GM18505 (cell line): ENCODE measurements at regions not wholly inside any gene's neighbourhood (a gene's known extent, or its start where the extent isn't known, plus 50 kb on each side); places are given as distances from the start of the nearest gene placed in this dataset.

Source experiments
- ATAC-seq: cut with Tn5 transposase; IDR thresholded peaks from one replicate; pipeline ENCODE4 v1.9.1; 2021; ENCODE audit not compliant: unreplicated experiment
- POLR2A ChIP-seq: IDR thresholded peaks from 4 replicates; pipeline ENCODE4 v1.6.1; 2011; ENCODE audit warnings: borderline replicate concordance; ENCODE audit not compliant: insufficient read depth, insufficient read length; ENCODE audit errors: extremely low read depth

- ATAC-seq = no peak
- TF ChIP-seq POLR2A = no peak
Measured at GRCh38 chr7:19206721-19207120, 61.5 kb upstream of the FERD3L start.

- no peak for TF ChIP-seq POLR2A
- ATAC-seq = no peak
Measured at GRCh38 chr7:19203686-19204085, 58.5 kb upstream of the FERD3L start.

- TF ChIP-seq POLR2A = no peak
Measured at GRCh38 chr7:19202599-19202998, 57.4 kb upstream of the FERD3L start.

More at GRCh38 chr7:19202599-19202998, 57.4 kb upstream of the FERD3L start:
- ATAC-seq = no peak
